K562 (cell line): ENCODE measurements at regions not wholly inside any gene's neighbourhood (a gene's known extent, or its start where the extent isn't known, plus 50 kb on each side); places are given as distances from the start of the nearest gene placed in this dataset.

ENCODE experiments used
- ATAC-seq: fragments of 200-7000 bp; cut with Tn5 transposase; 3 replicates; pipeline ENCODE4 v1.9.1; 2020; ENCODE audit warnings: moderate library complexity
- BruUV-seq: library from RNA; stranded (reverse); fragments of 400-500 nt; replicated peaks from 2 replicates; lab custom pipeline; 2021; lab: Mats Ljungman, UMichigan
- CTCF ChIA-PET: fragments of 300-600 bp; formaldehyde crosslinking; extraction: SDS; loops from one replicate; lab custom pipeline; 2021; ENCODE audit warnings: low intra/inter-chr PET ratio; lab: Yijun Ruan, JAX
- POLR2A ChIA-PET: fragments of 300-600, 350-650 bp; sonication (Branson Sonifier 250); formaldehyde crosslinking; extraction: SDS; loops from one replicate; lab custom pipeline; 2021; ENCODE audit warnings: antibody characterized with exemption, inconsistent platforms; lab: Yijun Ruan, JAX
- DNase-seq, 4 experiments: peaks; one replicate each; pipeline versions ENCODE4 v3.0.0 to v3.0.0-alpha.2; 2011 to 2018; ENCODE audit warnings: low spot score in 3 of 4, mixed read lengths in 3 of 4; ENCODE audit errors: extremely low read depth in 1 of 4
- FAIRE-seq: peaks from 2 replicates; lab custom pipeline; 2011; peaks lifted over from hg19 to GRCh38; lab: Jason Lieb, UNC
- H2AFZ ChIP-seq: 2 replicates; pipeline ENCODE4 v1.6.0; 2011; ENCODE audit warnings: low read depth, low read length, control low read depth, inconsistent platforms
- H3K27ac ChIP-seq: fragments of 200-600 bp; 3 replicates; pipeline ENCODE4 v1.8.0; 2011; ENCODE audit warnings: low read depth, mild to moderate bottlenecking, control low read depth, inconsistent platforms, low read length, moderate library complexity, mixed read lengths; ENCODE audit errors: extremely low read depth
- H3K27me3 ChIP-seq, 2 experiments: fragments of 300-600 bp in 1 of 2; 2 replicates in 1 of 2; 3 replicates in 1 of 2; pipeline versions ENCODE4 v1.6.0 to v1.8.0; 2011; ENCODE audit warnings: inconsistent platforms in 2 of 2, low read length in 2 of 2, mild to moderate bottlenecking in 1 of 2, mixed read lengths in 1 of 2, moderate library complexity in 1 of 2; ENCODE audit not compliant: control insufficient read depth in 2 of 2, insufficient read depth in 2 of 2
- H3K36me3 ChIP-seq: fragments of 300-600 bp; 3 replicates; pipeline ENCODE4 v1.8.0; 2011; ENCODE audit warnings: mild to moderate bottlenecking, low read length, inconsistent platforms; ENCODE audit not compliant: control insufficient read depth, insufficient read depth
- H3K4me1 ChIP-seq, 2 experiments: fragments of 200-600 bp in 1 of 2; replicated peaks in 1 of 2; 2 replicates in 1 of 2; 3 replicates in 1 of 2; pipeline versions ENCODE4 v1.5.1 to v1.8.0; 2011; ENCODE audit warnings: inconsistent platforms in 2 of 2, low read length in 2 of 2, mild to moderate bottlenecking in 1 of 2, mixed read lengths in 1 of 2, moderate library complexity in 1 of 2; ENCODE audit not compliant: control insufficient read depth in 2 of 2, insufficient read depth in 2 of 2
- H3K4me2 ChIP-seq: 2 replicates; pipeline ENCODE4 v1.6.1; 2011; ENCODE audit warnings: low read length, control low read depth, inconsistent platforms, mixed read lengths; ENCODE audit not compliant: insufficient read depth
- H3K4me3 ChIP-seq: fragments of 200-600 bp; sonication (generic), shearing (Covaris generic); 2 replicates; pipeline ENCODE4 v1.5.1; 2016; ENCODE audit warnings: control low read depth, inconsistent platforms
- H3K79me2 ChIP-seq: fragments of 200-600 bp; 3 replicates; pipeline ENCODE4 v1.8.0; 2011; ENCODE audit warnings: low read length, inconsistent platforms; ENCODE audit not compliant: control insufficient read depth, insufficient read depth
- H3K9ac ChIP-seq, 2 experiments: 2 replicates each; pipeline versions ENCODE4 v1.6.0 to v1.6.1; 2011; ENCODE audit warnings: low read depth in 2 of 2, low read length in 2 of 2, control low read depth in 1 of 2, inconsistent platforms in 1 of 2, mild to moderate bottlenecking in 1 of 2, mixed read lengths in 1 of 2; ENCODE audit not compliant: insufficient read depth in 1 of 2
- H3K9me1 ChIP-seq: one replicate; pipeline ENCODE4 v1.6.0; 2011; ENCODE audit warnings: inconsistent platforms, mild to moderate bottlenecking, low read length, moderate library complexity; ENCODE audit not compliant: control insufficient read depth, insufficient read depth
- H3K9me3 ChIP-seq: replicated peaks from 2 replicates; pipeline ENCODE4 v1.5.1; 2011; ENCODE audit warnings: low read depth, low read length, inconsistent platforms; ENCODE audit not compliant: control insufficient read depth, insufficient read depth
- H4K20me1 ChIP-seq: replicated peaks from 2 replicates; pipeline ENCODE4 v1.6.1; 2011; ENCODE audit warnings: low read length, inconsistent platforms, mixed read lengths; ENCODE audit not compliant: control insufficient read depth, insufficient read depth
- ASH1L ChIP-seq: fragments of 450-650 bp; IDR thresholded peaks from 2 replicates; pipeline ENCODE4 v1.6.1; 2018; ENCODE audit warnings: borderline replicate concordance, mild to moderate bottlenecking, low read depth; ENCODE audit not compliant: partially characterized antibody
- CCAR2 ChIP-seq: fragments of 200-400 bp; formaldehyde crosslinking; IDR thresholded peaks from 2 replicates; pipeline ENCODE4 v1.6.1; 2017; ENCODE audit warnings: mild to moderate bottlenecking, low read depth, low read length
- GATAD2A ChIP-seq: fragments of 450-650 bp; IDR thresholded peaks from 2 replicates; pipeline ENCODE4 v1.6.1; 2017
- NELFE ChIP-seq: IDR thresholded peaks from 2 replicates; pipeline ENCODE4 v1.6.1; 2011; ENCODE audit warnings: mild to moderate bottlenecking; ENCODE audit not compliant: insufficient read depth, insufficient read length
- NUFIP1 ChIP-seq: fragments of 450-650 bp; IDR thresholded peaks from 2 replicates; pipeline ENCODE4 v1.6.1; 2018; ENCODE audit not compliant: partially characterized antibody
- PHTF2 ChIP-seq: fragments of 250-450 bp; sonication (Bioruptor Pico); IDR thresholded peaks from 2 replicates; pipeline ENCODE4 v1.5.0; 2021; ENCODE audit warnings: mild to moderate bottlenecking
- SETDB1 ChIP-seq: IDR thresholded peaks from one replicate; pipeline ENCODE4 v1.6.1; 2012; ENCODE audit warnings: low read length, control low read depth, inconsistent platforms
- ZNF639 ChIP-seq, 2 experiments: fragments of 200-800 bp in 1 of 2; sonication (Bioruptor generic) in 1 of 2; sonication (generic) in 1 of 2; formaldehyde crosslinking in 1 of 2; IDR thresholded peaks in 1 of 2; conservative IDR thresholded peaks in 1 of 2; 2 replicates each; pipeline versions ENCODE4 v1.5.0 to v1.6.1; 2016 to 2020; ENCODE audit warnings: missing compliant biosample characterization in 1 of 2, missing genetic modification characterization in 1 of 2, missing genetic modification reagents in 1 of 2
- WGBS: fragments of 100-300 bp; shearing (Covaris generic); methylation state at CpG from one replicate; pipeline ENCODE4 v1.1.6; 2016; ENCODE audit warnings: low coverage, mixed read lengths; ENCODE audit not compliant: insufficient coverage; ENCODE audit errors: missing lambda C conversion rate; 5-methylcytosine and 5-hydroxymethylcytosine counted together
- in situ Hi-C: fragments of 300-500 bp; cut with MboI; formaldehyde crosslinking; loops from 4 replicates; pipeline ENCODE4 v1.15.0; 2018; ENCODE audit warnings: inconsistent platforms, mixed read lengths
- intact Hi-C: fragments of 100-400 bp; cut with micrococcal nuclease; formaldehyde crosslinking; loops from 2 replicates; pipeline ENCODE4 v1.14.2; 2022

GRCh38 chr5:88485531-88485930 lies 216.9 kb upstream of the TMEM161B start:
- Histone ChIP-seq H3K4me2 (no peak overlapping the region), H3K4me3 (no peak overlapping the region), H3K27ac (no peak overlapping the region), H4K20me1 (no peaks in the 10 kb centered on the region), H3K27me3 (no peaks in the 10 kb centered on the region), H3K36me3 (no peaks in the 10 kb centered on the region), H3K79me2 (no peaks in the 10 kb centered on the region), H3K9me1 (no peaks in the 10 kb centered on the region), H3K9ac (no peak overlapping the region), H3K4me1 (no peaks in the 10 kb centered on the region), H3K9me3 (no peaks in the 10 kb centered on the region), H2AFZ (no peak overlapping the region)
- ChIA-PET CTCF (no interaction called here), POLR2A (interaction anchor here (0.9 kb wide), 1 partner anchor 9 kb away, joined by 4 read pairs; no protein-coding TSS in a partner anchor)
- intact Hi-C loops (no loop called here), in situ Hi-C loops (no loop called here)
- DNase-seq (no peak), ATAC-seq (no peak), FAIRE-seq (no peak)
- BruUV-seq = no TSS peak
- no peak for TF ChIP-seq PHTF2 (CRISPR knock-in tag)
- no peak for TF ChIP-seq ASH1L
- no peak for TF ChIP-seq NELFE
- TF ChIP-seq SETDB1 = no peak
- no peak for TF ChIP-seq CCAR2
- TF ChIP-seq ZNF639 (CRISPR knock-in tag; conservative IDR thresholded peaks at IDR 0.05 in 1 of 2, IDR thresholded peaks at IDR 0.05 in 1 of 2) = no peak
- TF ChIP-seq NUFIP1 = no peak
- no peak for TF ChIP-seq GATAD2A
- 0% methylated on average over 1 of the region's 1 CpG for whole genome bisulfite sequencing
